ENCODE measurements at regions not wholly inside any gene's neighbourhood (a gene's known extent, or its start where the extent isn't known, plus 50 kb on each side); places are given as distances from the start of the nearest gene placed in this dataset.

DNA sequence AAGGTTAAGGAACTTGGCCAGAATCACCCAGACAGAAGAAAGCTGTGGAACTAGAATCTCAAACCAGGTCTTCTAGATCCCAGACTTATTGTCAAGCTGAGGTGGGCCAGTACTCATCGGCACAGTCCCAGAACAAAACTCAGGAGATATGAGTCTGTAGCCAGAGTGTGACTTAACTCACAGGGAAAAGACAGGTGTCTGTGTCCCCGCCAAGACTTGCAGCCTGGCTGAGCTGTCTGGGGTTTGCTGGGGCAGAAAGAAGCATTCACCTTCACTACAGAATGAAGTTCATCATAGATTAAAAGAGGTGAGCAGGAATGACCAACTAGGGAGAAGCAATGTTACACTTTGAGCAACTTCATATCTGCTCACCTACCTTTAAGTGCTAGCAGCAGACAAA is 257.2 kb downstream of the FOXO1 start:
- no peaks in the 10 kb centered on the region for H3K36me3 ChIP-seq
- no peaks in the 10 kb centered on the region for H3K4me1 ChIP-seq
- no peak overlapping the region for H3K4me3 ChIP-seq
- ATAC-seq (no peak), DNase-seq (no peak)
- no peaks in the 10 kb centered on the region for H3K9me3 ChIP-seq
- TF ChIP-seq, protein P1, sequence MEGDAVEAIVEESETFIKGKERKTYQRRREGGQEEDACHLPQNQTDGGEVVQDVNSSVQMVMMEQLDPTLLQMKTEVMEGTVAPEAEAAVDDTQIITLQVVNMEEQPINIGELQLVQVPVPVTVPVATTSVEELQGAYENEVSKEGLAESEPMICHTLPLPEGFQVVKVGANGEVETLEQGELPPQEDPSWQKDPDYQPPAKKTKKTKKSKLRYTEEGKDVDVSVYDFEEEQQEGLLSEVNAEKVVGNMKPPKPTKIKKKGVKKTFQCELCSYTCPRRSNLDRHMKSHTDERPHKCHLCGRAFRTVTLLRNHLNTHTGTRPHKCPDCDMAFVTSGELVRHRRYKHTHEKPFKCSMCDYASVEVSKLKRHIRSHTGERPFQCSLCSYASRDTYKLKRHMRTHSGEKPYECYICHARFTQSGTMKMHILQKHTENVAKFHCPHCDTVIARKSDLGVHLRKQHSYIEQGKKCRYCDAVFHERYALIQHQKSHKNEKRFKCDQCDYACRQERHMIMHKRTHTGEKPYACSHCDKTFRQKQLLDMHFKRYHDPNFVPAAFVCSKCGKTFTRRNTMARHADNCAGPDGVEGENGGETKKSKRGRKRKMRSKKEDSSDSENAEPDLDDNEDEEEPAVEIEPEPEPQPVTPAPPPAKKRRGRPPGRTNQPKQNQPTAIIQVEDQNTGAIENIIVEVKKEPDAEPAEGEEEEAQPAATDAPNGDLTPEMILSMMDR (IDR thresholded peaks at IDR 0.05), result no peak
- TF ChIP-seq POLR2A (IDR thresholded peaks at IDR 0.05), result no peak
- intact Hi-C loops (cut with DNase I), result no loop called here
- 71% methylated on average over 1 of the region's 2 CpGs for WGBS (ENCODE audit: insufficient coverage, low coverage, low lambda C conversion rate, missing lambda C conversion rate)
- H3K27me3 ChIP-seq, result no peaks in the 10 kb centered on the region
- no peak overlapping the region for H3K27ac ChIP-seq

DNA sequence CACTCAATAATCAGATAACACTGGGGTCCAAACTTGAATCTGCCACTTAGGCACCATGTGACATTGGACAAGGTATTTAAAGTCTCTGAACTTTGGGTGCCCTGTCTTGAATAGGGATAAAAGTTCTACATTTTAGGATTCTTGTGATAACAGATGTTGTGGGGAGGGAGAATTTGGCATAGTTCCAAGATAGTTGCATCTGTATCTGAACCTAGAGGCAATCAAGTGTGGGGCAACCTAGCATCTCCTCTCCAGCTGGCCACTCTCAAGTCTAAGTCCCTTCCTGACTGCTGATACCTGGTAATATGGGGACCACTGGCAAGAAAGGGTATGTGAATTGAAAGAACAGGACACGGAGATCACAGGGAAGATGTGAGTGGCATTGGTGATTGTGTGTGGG is 256.1 kb downstream of the FOXO1 start:
- Histone ChIP-seq H3K36me3 (no peaks in the 10 kb centered on the region), H3K27me3 (no peaks in the 10 kb centered on the region), H3K27ac (no peak overlapping the region), H3K9me3 (no peaks in the 10 kb centered on the region), H3K4me1 (no peaks in the 10 kb centered on the region), H3K4me3 (no peak overlapping the region)
- no peak for TF ChIP-seq POLR2A (IDR thresholded peaks at IDR 0.05)
- TF ChIP-seq, protein P1 (IDR thresholded peaks at IDR 0.05), result no peak
- ATAC-seq, result no peak
- intact Hi-C loops (cut with DNase I), result no loop called here
- 100% methylated on average over 1 of the region's 1 CpG for WGBS (ENCODE audit: insufficient coverage, low coverage, low lambda C conversion rate, missing lambda C conversion rate)
- no peak for DNase-seq

DNA sequence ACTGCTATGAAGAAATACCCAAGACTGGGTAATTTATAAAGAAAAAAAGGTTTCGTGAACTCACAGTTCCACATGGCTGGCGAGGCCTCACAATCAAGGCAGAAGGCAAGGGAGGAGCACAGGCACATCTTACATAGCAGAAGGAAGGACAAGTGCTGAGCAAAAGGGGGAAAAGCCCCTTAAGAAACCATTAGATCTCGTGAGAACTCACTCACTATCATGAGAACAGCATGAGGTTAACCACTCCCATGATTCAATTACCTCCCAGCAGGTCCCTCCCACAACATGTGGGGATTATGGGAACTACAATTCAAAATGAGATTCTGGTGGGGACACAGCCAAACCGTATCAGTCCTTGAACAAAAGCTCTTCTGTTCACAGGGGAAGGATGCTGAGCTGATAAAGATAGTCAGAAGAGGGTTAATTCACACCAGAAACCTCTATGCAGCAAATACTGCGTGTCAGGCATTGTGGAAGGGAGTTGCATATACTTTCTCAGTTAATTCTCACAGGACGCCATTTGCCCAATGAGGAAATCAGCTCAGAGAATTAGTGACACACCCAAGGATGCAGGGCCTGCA is 246.2 kb downstream of the FOXO1 start:
- Histone ChIP-seq H3K27me3 (no peaks in the 10 kb centered on the region), H3K9me3 (no peaks in the 10 kb centered on the region), H3K4me3 (no peak overlapping the region), H3K4me1 (no peaks in the 10 kb centered on the region), H3K27ac (no peak overlapping the region), H3K36me3 (no peaks in the 10 kb centered on the region)
- WGBS (ENCODE audit: insufficient coverage, low coverage, low lambda C conversion rate, missing lambda C conversion rate), result 78% methylated on average over 5 of the region's 6 CpGs
- DNase-seq (no peak), ATAC-seq (no peak)
- intact Hi-C loops (cut with DNase I), result no loop called here
- TF ChIP-seq, protein P1 (IDR thresholded peaks at IDR 0.05), result no peak

DNA sequence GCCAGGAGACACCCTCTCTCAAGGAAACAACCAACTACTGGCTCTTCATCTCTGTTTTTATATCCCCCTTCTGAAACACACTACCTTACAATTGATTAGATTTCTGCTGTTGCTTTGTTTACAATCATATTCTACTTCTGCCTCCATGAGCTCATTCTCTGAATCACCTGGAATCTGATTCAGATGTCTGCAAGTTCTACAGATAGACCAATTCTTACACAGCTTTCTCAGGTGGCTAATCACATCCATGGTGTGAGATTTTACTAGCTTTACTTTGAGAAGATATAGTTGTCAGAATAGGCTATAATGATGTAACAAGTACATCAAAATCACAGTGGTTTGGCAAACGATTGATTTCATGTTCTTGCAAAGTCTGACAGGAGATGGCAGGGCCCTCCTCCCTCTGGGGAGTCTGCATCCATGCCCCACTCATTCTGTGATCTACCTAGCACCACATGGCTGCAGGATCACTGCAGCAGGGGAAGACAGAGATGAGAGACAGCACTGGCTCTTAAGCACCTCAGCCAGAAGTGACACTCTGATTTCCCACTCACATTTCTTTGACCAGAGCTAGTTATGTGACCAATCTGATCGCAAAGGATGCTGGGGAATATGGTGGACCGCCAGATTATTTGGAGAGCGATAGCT is 243.7 kb downstream of the FOXO1 start:
- DNase-seq, result no peak
- 87% methylated on average over 4 of the region's 4 CpGs for WGBS (ENCODE audit: insufficient coverage, low coverage, low lambda C conversion rate, missing lambda C conversion rate)
- H3K27me3 ChIP-seq, result no peaks in the 10 kb centered on the region
- H3K27ac ChIP-seq, result no peak overlapping the region
- no peak for ATAC-seq
- intact Hi-C loops (cut with DNase I), result no loop called here
- H3K4me1 ChIP-seq, result no peaks in the 10 kb centered on the region
- H3K36me3 ChIP-seq, result no peaks in the 10 kb centered on the region
- no peak overlapping the region for H3K4me3 ChIP-seq
- TF ChIP-seq POLR2A (IDR thresholded peaks at IDR 0.05), result no peak
- TF ChIP-seq, protein P1 (IDR thresholded peaks at IDR 0.05), result no peak
- no peaks in the 10 kb centered on the region for H3K9me3 ChIP-seq

Measured in right lobe of liver (tissue), 6 donors.